HPDE6-E6E7 (cell line): ENCODE measurements at regions not wholly inside any gene's neighbourhood (a gene's known extent, or its start where the extent isn't known, plus 50 kb on each side); places are given as distances from the start of the nearest gene placed in this dataset.
"Not testable (repeated sequence)": the region's sequence is repeated elsewhere in the genome, so short reads cannot be mapped to it uniquely, and the experiment has no call there.

Experiments
- DNase-seq: peaks from one replicate; pipeline ENCODE4 v3.0.0; 2011; ENCODE audit warnings: missing footprints; ENCODE audit errors: extremely low spot score

DNA sequence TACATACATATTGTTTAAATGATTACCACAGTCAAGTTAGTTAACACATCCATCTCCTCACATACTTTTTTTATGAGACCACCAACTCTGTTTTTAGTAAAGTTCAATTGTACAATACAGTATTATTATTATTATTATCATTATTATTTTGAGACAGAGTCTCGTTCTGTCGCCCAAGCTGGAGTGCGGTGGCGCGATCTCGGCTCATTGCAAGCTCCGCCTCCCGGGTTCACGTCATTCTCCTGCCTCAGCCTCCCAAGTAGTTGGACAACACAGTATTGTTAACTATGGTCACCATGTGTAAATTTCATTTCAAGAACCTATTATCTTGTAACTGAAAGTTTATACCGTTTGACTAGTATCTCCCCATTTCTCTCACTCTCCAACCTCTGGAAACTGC is 942.0 kb upstream of the FBXO33 start:
- DNase-seq = no peak

DNA sequence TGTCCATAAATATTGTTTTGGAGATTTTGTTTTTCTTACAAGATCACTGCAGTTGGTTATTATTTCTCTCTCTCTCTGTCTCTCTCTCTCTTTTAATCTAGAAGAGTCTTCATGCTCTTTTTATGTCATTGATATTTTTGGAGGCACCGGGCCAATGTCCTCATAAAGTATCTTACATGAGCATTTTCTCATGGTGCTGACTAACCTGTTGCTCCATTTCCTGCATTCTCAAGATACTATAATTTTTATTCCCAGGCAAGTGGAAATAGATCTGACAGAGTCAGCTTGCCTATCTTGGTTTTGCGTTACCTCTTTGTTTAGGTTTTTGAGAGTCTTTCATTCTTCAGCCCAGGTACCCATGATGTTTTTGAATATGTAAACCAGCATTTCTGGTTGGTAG is 938.8 kb upstream of the FBXO33 start:
- no peak for DNase-seq

DNA sequence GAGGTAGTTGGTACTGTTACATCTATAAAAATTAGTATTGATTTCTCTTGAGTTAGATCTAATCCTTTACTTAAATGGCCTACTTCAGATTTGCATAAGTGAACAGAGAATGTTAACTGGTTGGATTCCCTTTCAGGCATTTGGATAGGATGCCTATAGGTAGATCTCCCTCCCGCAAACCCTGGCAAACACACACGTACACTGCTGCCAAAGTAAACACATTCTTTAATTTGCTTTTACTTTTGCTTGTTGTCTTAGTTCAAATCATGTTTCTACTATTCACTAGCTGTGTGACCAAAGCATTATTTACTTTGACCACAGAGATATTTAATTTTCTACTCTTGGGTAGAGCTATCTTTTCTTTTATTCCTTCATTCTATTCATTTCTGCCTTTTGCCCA is 936.1 kb upstream of the FBXO33 start:
- no peak for DNase-seq

DNA sequence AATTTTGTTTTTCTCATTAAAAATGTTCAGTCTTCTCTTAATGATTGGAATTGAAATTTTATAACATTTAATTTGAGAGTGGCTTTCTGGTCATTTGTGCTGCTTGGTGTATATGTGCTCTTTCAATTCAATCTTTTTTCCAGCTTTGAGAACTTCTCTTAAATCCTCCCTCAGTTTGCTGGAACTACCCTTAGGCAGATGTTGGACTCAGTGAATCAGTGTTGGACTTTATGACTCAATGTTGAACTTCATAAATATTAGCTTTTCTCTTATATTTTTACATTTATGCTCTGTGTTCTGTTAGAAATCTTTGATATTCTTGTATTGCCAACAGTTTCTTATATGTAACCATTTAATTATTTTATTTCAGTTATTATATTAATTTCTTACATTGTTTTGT is 935.5 kb upstream of the FBXO33 start:
- DNase-seq = no peak

DNA sequence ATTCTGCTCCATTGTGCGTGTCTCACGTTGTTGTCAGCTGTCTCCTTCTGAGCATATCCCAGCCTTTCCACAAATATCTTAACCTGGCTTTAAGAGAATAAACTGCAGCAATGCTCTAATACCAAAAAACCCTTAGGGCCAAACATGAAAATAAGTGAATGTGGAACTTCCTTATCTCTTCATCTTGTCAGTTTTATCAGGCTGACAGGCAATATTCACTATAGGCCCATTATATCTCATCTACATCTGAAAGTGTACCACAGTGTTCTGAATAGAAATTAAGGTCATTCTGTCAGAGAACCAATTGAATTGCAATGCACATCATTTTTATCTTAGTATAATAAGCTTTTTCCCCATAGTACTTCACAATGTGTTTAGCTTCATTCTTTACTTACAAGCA is 933.1 kb upstream of the FBXO33 start:
- DNase-seq = no peak

DNA sequence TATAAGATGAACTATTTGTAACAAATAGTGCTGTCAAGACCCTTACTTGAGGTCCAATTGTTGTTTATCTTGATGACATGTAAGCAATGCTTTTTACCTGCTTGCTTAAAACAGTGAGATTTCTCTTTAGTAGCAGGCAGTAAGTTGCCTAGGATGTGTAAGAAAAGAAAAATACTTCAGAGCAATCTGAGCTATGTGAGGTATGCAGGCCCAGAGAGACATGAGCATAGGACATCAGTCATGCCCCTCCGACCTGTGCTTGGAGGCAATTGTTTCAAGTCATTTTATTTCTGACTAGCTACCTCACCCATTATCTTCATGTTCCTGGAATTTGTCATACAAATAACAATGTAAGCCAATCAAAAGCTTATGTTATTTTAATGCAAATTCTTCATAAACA is 930.6 kb upstream of the FBXO33 start:
- DNase-seq = no peak

DNA sequence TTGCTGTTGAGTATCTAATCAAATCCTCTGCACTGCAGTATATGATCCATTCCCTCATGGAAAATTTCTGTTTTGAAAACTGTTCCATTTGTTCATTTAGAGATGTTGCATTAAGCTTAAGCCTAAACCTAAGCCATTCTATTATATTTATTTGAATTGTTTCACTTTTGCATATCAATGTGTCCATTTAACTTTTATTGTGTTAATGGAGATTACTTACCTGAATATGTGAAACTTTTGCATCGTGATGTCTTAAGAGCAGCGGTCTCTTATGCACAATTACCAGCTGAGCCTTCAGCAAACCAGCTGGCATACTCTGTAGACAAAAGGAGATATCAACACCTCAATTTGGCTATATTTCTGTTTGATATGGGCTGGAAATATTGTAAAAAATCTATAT is 922.5 kb upstream of the FBXO33 start:
- DNase-seq = no peak

DNA sequence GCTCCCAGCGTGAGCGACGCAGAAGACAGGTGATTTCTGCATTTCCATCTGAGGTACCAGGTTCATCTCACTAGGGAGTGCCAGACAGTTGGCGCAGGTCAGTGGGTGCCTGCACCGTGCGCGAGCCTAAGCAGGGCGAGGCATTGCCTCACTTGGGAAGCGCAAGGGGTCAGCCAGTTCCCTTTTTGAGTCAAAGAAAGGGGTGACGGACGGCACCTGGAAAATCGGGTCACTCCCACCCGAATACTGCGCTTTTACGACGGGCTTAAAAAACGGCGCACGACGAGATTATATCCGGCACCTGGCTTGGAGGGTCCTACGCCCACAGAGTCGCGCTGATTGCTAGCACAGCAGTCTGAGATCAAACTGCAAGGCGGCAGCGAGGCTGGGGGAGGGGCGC is 915.9 kb upstream of the FBXO33 start:
- DNase-seq = not testable (repeated sequence)

DNA sequence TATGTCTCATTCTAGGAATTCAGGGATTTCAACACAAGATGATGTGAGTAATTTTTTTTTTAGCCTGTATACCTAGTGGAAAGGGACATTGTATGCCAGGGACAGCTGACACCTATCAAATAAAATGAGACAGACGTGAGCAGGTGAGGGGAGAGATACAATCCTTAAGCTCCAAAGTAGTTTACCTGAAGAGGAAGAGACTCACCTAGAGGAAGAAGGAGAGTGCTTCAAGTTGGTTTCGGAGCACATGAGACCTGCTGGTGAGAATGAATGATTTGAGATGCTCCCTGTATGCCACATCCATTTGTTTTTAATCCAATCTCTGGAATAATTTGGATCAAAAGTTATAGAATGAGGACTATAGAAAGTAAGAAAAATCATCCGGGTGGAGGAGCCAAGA is 915.4 kb upstream of the FBXO33 start:
- peak; percentile 2 for DNase-seq

DNA sequence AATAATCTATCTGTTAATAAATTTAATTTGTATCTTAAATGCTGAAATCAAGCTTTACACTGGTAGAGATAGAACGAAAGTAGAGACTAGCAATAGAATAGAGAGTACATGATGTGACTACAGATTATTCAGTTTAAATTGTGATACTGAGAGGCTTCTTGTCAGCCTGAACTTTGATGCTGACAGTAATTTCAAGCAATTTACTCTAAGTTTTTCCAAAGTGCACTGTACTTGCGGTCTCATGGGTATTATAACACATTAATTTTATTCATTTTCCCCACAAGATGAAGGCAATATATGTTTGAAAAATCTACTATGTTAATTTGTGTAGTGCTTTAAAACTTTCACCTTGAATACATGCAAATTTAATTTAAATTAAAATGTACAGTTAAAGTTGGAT is 914.0 kb upstream of the FBXO33 start:
- DNase-seq = no peak

DNA sequence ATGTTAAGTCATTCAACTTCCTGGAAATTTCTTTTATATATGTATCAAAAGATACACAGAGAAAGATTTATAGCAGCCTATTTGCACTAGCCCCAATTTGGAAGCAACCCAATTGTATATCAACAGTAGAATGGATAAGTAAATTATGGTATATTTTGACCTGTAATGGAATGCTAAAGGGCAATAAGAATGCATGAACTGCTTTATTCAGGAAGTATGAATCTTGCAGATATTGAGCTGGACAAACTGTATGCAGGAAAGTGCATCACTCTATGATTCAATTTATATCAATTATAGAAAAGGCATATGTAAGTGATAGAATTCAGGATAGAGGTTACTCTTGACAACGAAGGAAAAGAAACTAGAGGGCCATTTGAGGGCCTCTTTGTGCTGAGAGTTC is 913.1 kb upstream of the FBXO33 start:
- DNase-seq = no peak

DNA sequence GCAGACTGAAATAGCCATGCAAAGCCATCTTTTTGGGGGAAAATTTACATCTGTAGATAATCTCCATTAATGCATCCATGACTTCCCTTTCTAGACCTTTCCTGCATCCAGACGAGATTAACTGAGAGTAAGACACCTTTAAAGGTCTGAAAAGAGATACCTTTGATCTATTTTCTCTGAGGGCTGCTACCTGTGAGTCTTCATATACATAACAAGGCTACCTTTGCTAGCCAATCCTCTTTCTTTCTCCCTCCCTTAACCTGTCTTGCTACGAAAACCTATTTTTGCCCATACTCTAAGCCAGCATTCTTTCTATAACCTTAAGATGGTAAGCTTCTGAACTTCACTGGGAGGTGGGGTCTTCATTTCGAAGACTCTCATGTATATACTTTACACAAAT is 908.5 kb upstream of the FBXO33 start:
- no peak for DNase-seq

DNA sequence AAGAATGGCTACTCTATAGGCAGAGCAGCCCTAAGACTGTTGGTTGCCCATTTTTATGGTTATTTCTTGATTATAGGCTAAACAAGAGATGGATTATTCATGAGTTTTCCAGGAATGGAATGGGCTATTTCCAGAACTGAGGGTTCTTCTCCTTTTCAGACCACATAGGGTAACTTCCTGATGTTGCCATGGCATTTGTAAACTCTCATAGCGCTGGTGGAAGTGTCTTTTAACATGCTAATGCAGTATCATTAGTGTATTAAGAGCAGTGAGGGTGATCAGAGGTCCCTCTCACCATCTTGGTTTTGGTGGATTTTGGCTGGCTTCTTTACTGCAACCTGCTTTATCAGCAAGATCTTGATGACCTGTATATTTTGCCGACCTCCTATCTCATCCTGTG is 904.6 kb upstream of the FBXO33 start:
- DNase-seq = no peak

DNA sequence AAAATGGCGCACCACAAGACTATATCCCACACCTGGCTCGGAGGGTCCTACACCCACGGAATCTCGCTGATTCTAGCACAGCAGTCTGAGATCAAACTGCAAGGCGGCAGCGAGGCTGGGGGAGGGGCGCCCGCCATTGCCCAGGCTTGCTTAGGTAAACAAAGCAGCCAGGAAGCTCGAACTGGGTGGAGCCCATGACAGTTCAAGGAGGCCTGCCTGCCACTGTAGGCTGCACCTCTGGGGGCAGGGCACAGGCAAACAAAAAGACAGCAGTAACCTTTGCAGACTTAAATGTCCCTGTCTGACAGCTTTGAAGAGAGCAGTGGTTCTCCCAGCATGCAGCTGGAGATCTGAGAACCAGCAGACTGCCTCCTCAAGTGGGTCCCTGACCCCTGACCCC is 894.3 kb upstream of the FBXO33 start:
- not testable (repeated sequence) for DNase-seq

DNA sequence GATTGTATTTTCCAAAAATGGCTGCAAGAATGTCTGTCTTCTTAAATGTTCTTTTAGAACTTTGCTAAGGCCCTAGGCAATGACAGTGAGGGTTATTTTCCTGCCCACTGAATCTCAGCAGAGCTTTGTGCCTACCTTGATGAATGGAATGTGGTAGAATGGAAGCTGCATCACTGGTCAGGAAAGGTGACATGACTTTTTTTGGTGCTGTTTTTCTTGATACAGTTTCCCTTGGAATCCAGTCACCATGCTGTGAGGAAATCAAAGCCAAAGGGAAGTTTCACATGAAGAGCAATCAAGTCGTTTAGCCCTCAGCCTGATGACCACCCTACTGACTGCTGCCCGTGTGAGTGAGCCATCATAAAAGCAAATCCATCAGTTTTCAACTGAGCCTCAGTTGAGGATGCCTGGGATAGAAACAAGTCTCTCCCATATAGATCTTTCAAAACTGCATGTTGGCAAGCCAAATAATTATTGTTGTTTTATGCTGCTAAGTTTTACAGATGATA is 886.0 kb upstream of the FBXO33 start:
- DNase-seq = no peak

DNA sequence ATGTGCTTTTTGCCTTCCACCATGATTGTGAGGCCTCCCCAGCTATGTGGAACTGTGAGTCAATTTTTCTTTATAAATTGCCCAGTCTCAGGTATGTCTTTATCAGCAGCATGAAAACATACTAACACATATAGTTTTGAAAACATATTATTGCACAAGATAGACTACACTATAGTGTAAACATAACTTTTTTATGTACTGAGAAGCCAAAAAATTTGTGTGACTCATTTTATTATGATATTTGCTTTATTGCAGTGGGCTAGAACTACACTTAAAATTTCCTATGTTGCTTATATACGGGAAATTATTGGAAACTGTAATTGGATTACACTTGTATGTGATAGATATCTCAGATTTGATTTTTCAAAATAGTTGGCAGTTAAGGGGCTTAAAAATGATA is 885.5 kb upstream of the FBXO33 start:
- DNase-seq = no peak

DNA sequence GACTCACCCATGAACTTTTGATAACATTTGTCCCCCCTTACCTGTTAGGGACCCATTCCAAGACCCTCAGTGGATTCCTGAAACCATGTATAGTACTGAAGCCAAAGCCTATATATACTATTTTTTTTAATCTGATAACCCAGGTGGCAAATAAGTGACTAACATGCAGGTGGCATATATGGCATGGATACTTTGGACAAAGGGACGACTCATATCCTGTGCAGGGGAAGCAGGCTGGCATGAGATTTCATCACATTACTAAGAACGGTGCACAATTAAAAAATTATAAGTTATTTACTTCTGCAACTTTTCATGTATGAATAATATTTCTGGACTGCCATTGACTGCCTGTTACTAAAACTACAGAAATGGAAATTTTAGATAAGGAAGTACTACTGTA is 880.1 kb upstream of the FBXO33 start:
- peak; percentile 11 for DNase-seq

DNA sequence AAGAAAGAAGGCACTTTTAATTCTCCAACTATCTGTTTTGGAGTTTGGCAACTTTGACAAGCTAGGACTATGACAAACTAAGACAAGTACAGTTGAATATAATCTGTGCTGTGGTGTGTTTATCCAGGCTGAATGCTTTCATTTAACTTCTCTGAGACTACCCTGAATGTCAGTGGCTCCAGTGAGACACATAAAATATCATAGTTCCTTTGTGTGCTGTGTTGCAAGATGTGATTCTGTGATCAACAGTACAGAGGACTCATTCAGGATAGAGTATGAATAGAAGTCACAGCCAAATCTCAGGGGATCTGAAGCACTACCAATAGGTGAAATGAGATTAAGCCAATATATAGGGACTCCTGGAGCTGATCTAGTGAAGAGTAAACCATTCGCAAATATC is 876.9 kb upstream of the FBXO33 start:
- DNase-seq = no peak

DNA sequence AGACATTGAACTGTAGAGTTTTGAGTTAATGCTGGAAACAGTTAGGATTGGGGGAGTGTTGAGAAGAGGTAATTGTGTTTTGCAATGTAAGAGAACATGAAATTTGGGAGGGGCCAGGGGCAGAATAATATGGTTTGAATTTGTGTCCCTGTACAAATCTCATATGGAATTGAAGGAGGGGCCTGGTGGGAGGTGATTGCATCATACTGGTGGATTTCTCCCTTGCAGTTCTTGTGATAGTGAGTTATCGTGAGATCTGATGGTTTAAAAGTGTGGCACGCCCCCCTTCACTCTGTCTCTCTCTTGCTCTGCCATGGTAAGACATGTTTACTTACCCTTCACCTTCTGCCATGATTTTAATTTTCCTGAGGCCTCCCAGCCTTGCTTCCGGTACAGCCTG is 876.0 kb upstream of the FBXO33 start:
- no peak for DNase-seq

DNA sequence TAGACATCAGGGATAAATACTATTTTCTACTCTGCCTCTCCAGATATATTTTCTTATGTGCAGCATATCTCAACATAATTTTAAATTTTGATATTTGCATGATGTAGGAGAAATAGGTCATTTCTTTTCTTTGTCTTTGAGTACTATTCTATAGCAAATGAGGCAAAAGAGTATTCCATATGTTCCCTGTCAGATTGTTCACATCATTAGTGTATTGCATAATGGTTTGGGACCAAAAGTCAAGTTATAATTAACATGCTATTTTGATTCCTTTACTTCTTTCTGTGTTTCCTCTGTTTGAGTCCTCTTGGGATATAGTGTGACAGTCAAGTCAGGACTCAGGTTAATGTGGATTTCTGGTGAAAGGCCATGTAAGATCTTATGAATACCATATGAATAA is 864.6 kb upstream of the FBXO33 start:
- DNase-seq = no peak

DNA sequence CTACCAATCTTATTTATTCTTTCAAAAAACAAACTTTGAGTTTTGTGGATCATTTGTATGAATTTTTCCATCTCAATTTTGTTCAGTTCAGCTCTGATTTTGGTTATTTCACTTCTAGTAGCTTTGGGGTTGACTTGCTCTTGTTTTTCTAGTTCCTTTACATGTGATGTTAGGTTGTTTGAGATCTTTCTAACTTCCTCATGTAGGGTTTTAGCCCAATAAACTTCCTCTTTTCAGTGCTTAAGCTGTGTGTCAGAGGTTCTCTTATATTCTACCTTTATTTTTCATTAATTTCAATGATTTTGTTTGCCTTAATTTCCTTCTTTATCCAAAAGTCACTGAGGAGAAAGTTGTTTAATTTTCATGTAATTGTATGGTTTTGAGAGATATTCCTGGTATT is 860.4 kb upstream of the FBXO33 start:
- DNase-seq = no peak

DNA sequence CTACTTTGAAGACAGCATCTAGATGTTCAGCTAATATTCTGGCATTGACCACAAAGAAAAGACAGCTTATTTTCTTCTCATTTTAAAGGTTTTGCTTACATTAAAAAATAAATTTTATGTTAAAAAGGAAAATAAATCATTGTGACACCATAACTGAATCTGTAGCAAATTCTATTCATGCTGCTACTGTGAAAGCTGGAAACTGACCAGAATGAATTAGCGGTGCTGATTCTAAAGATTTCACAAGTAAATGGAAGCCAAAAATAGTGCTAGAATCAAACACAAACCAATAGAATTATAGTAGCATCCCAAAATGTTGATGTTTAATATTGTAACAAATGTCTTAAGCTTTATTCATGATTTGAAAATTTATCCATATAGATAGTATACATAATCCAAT is 850.0 kb upstream of the FBXO33 start:
- DNase-seq = no peak

DNA sequence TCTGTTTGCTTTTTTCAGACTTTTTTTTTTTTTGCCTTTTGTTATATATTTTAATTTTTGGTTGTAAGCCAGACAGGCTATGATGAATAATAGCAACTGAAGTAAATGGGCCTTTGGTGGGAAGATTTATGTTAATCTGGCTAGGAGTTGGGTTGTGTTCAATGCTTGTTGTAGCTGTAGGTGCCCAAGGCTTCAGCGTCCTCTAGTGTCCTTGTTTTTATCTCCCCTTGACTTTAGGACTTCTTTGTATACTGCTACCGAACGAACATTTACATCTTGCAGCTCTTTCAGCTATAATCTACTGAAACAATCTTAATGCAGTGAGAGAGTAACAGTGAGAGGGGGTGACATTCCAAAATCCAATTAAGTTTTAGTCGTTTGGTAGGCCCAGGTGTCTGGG is 848.4 kb upstream of the FBXO33 start:
- DNase-seq = no peak

DNA sequence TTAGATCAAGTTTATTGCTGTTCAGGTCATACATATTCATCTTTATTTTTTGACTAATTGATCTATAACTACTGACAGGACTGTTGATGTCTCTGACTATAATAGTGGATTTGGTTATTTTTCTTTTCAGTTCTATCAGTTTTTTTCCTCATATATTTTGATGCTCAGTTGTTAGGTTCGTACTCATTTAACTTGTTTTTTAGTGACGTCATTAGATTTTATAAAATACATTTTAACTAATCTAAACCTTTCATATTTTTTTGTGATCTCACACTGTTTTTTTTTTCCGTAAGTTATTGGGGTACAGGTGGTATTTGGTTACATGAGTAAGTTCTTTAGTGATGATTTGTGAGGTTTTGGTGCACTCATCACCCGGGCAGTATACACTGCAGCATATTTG is 841.2 kb upstream of the FBXO33 start:
- DNase-seq = no peak

DNA sequence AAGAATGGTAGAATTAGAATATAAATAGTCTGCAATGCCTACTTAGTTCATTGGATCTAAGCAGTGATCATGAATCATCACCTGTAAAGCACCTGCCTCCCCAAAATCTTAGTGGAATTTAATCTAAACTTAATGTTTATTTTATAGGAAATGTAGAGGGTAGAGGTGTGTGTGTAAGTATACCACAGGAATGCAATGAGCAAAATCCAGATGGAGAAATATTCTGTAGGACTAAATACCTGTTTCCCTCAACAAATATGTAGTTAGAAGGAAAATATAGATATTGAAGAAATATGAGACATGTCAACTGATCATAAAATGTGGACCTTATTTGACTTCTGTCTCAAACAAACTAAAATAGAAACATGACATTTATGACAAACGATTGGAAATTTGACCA is 839.2 kb upstream of the FBXO33 start:
- no peak for DNase-seq
